ENCODE measurements at regions not wholly inside any gene's neighbourhood (a gene's known extent, or its start where the extent isn't known, plus 50 kb on each side); places are given as distances from the start of the nearest gene placed in this dataset.
"Not testable (repeated sequence)": the region's sequence is repeated elsewhere in the genome, so short reads cannot be mapped to it uniquely, and the experiment has no call there.

DNA sequence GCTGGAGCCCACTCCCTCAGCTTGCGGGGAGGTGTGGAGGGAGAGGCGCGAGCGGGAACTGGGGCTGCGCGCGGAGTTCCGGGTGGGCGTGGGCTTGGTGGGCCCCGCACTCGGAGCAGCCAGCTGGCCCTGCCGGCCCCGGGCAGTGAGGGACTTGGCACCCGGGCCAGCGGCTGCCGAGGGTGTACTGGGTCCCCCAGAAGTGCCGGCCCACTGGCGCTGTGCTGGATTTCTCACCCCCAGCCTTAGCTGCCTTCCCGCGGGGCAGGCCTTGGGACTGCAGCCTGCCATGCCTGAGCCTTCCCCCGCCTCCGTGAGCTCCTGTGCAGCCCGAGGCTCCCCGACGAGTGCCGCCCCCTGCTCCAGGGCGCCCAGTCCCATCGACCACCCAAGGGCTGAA, 1234.4 kb downstream of the TYW1 start:
- TF ChIP-seq, protein P1, sequence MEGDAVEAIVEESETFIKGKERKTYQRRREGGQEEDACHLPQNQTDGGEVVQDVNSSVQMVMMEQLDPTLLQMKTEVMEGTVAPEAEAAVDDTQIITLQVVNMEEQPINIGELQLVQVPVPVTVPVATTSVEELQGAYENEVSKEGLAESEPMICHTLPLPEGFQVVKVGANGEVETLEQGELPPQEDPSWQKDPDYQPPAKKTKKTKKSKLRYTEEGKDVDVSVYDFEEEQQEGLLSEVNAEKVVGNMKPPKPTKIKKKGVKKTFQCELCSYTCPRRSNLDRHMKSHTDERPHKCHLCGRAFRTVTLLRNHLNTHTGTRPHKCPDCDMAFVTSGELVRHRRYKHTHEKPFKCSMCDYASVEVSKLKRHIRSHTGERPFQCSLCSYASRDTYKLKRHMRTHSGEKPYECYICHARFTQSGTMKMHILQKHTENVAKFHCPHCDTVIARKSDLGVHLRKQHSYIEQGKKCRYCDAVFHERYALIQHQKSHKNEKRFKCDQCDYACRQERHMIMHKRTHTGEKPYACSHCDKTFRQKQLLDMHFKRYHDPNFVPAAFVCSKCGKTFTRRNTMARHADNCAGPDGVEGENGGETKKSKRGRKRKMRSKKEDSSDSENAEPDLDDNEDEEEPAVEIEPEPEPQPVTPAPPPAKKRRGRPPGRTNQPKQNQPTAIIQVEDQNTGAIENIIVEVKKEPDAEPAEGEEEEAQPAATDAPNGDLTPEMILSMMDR (conservative IDR thresholded peaks at IDR 0.05; ENCODE audit: low read depth, low read length): not testable (repeated sequence)
- TF ChIP-seq EZH2 (IDR thresholded peaks at IDR 0.05; ENCODE audit: low read length, unreplicated experiment); EZH2phosphoT487 (IDR thresholded peaks at IDR 0.05; ENCODE audit: borderline replicate concordance, low read length): not testable (repeated sequence)
